NCI-H1048 (cell line): ENCODE measurements at regions not wholly inside any gene's neighbourhood (a gene's known extent, or its start where the extent isn't known, plus 50 kb on each side); places are given as distances from the start of the nearest gene placed in this dataset.

ENCODE experiments used
- DNase-seq: peaks from one replicate; lab custom pipeline; 2025; lab: John Stamatoyannopoulos, UW

GRCh38 chr20:10921491-10922010, 247.8 kb upstream of the JAG1 start:
- no peak for DNase-seq

DNA sequence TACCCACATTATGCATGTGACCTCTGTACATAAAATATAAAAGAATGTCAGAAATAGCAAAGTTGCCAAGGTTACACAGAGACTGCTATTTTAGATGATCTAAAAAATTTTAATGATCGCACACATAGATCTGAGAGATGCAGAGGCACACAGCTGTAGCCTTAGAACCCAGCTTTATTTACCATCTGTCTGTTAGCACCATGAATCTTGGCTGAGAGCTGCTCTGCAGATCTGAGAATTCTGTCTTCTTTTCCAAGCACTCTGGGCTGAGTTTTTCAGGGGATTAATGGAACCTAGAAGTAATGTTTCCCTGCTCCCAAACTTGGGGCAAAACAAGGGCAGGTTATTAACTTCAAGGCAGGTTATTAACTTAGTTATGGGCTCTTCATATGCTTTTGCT, 248.7 kb upstream of the JAG1 start:
- no peak for DNase-seq

- no peak for DNase-seq
Observed at GRCh38 chr20:10922941-10923340, 249.1 kb upstream of the JAG1 start.

GRCh38 chr20:10924644-10925201, 250.9 kb upstream of the JAG1 start:
- DNase-seq: no peak

DNA sequence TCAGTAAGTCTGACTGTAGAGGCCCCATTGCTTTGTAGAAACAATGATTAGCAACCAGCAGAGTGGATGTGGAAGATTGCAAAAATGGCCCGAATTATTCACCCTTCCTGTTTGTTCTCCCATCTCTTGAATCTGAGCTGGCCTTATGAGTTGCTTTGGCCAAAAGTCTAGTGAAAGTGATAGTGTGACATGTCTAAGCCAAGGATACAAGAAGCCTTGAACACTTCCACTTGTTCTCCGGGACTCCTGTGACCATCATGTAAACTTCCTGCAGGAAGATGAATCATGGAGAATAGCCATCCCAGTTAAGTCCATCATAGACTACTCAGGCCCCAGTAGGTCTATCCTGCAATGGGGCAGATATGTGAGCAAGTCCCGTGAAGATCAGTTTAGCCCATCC, 252.0 kb upstream of the JAG1 start:
- no peak for DNase-seq

DNA sequence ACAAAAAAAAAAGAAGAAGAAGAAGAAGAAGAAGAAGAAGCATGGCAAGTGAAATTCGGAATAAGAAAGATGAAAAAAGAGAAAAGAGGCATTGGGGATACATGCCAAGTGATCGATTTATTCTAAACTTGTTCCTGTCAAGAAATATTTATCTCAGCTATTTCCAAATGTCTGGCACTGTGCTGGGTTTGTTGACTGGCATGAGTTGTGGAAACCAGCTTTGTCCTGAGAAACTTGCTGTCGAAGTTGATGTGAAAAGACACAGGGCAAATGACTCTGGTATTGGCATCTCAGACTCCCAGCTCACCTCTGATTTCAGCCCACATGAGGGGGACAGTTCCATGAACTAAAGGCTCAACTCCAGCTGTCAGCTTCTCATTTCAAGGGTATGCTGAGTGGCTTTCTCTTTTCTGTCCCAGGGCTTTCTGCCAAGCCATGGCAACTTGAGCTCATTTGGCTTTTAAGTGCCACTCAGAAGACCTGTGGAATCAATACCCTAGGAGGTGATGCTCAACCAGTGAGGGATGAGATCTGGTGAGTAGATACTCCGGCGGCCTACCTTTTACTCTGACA, 253.3 kb upstream of the JAG1 start:
- DNase-seq: no peak

GRCh38 chr20:10927936-10928840, 254.4 kb upstream of the JAG1 start:
- no peak for DNase-seq

DNA sequence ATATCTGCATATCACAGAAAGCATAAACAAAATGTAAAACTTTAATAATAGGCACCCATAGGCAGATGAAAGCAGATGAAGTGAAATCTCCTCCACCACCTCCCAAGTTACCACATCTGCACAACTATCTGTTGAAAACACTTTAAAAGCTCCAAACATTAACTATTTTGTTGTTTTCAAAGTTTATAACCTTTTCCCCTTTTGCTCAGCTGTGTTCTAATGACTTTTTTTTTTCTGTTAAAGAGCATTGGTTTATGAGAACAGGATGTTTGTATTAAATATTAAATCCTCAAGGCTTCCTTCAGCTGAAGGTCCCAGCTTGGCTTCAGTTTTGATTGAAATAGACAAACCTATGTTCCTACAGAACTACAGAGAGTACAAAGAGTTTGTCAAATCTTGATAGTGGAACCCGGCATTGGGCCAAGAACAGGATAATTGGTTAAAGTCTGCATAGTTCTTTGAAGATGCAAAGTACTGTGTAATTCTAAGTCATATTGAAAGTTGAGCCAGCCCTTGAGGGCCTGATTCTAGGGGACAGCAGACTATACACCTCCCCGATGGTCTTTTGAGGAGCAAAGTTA, 255.1 kb upstream of the JAG1 start:
- no peak for DNase-seq

GRCh38 chr20:10935658-10936402, 262.0 kb upstream of the JAG1 start:
- DNase-seq: no peak

DNA sequence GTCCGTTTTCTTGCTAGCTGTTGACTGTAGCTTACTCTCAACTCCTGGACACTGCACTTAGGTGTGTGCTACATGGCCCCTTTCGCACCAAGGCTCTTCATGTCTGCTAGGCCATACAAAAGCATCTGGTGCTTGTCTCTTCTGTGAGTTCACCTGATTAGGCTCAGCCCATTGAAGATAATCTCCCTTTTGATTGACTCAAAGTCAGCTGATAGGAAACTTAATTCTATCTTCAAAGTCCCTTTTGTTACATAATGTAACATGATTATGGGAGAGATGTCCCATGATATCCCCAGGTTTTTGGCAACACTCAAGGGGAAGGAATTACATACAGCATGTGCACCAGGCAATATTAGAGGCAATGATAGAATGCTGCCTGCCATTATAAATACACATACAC, 263.0 kb upstream of the JAG1 start:
- DNase-seq: no peak

GRCh38 chr20:10939331-10939941, 265.6 kb upstream of the JAG1 start:
- no peak for DNase-seq

DNA sequence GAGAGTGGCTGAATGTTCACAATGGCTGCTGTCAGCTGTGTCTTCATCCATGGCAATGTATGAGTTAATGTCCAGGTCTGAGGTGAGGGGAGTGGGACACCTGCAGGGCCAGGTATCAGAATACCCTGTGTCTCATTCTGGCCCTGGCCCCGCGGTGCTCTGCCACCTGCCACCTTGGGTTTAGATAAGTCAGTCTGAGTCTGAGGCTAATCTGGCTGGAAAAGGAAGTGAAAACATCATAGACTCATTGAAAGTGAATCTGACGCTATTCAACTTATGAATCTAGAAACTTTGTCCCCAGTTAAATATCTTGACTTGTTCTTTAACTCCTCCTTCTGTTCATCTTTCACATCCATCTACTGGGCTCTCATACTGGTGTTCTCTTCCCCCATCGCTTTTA, 267.1 kb upstream of the JAG1 start:
- DNase-seq: no peak

DNA sequence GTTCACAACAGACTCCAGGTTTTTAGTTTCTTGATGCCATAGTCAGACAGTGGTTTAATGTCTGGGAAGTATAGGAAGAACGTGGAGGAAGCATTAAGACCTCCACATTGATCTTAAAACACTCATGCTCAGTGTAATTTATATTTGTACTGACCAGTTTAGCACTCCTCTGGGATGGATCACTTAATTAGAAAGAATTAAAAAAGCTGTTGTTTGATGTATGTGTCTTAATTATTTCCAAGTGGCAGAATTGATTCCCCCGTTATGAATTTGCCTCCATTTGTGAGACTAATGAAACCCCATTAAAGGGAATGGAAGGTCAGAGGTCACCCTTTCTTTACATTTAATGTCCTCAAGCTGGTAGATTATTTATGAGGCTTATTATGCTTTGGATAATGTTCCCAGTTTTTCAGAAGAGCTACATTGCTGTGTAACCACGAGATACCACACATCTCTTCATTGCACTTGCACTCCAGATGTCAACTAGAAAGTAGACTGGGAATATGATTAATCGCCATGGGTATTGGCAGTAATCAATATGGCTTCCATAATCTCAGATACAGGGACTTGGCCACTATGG, 270.0 kb upstream of the JAG1 start:
- DNase-seq: no peak

DNA sequence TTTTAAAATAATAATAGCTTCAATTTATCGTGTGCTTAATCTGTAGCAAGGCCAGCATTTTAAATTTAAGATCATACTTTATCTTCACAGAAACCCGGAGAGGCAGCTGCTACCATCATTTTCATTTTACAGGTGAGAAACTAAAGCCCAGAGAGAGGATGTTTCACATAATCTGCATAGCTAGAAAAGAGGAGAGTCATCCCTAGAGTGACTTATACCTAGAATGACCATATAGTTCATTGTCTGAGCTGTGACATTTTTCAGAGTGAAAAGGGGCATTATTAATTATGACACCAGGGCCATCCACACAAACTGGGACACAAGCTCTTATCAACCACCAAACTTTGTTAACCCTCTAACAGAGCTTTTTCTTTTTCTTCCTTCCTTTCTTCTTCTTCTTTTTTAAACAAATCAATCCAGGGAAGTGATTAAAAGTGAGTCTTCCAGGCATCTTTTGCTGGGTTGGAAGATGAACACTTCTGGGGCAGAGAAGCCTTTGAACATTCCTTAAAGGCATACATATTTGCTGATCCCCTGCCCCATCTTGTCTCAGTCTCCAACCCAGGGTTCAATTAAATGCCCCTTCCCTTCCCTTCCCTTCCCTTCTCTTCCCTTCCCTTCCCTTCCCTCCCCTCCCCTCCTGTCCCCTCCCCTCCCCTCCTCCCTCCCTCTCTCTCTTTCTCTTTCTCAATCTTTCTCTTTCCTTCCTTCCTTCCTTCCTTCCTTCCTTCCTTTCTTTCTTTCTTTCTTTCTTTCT, 272.5 kb upstream of the JAG1 start:
- DNase-seq: no peak

GRCh38 chr20:10947726-10948125, 273.9 kb upstream of the JAG1 start:
- no peak for DNase-seq

DNA sequence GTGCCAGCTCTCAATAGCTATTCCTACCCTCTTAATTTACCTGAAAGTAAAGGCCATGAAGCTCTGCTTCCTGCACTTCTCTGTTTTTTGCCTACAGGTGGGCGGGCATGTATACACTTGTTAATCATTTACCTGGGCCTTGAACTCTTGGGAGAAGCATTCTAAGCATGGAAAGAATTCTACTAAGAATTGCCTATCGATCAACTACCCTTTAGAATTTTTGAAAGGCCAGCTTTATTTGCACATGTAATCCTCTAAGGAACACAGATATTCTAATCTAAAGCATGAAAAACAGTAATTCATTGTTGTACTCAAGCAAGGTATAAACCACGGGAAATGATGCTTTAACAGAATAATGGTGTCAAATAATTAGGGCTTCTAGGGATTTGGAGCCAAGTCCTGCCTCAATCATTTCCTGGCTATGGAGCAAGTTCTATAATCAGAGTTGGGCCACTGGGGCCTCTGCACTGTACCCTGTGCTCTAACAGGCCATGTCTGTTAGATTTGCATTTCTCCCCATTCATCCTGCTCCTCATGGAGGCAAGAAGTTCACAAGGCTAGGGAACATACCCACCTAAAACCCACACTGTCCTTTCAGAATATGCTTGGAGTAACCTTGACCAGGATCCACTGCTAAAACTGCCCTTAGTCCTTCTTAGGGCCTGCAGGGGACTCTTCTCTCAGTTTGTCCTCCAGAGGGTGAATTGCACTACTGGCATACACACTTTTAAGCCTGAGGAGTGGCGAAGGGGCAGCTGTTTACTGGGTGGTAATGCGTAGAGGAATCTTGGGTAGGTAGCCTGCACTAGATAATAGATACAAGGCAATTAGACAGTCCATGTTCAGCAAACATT, 276.4 kb upstream of the JAG1 start:
- DNase-seq: no peak

- DNase-seq: no peak
Observed at GRCh38 chr20:10951216-10951615, 277.4 kb upstream of the JAG1 start.

- no peak for DNase-seq
Observed at GRCh38 chr20:10951904-10952303, 278.1 kb upstream of the JAG1 start.

GRCh38 chr20:10953437-10953836, 279.6 kb upstream of the JAG1 start:
- no peak for DNase-seq
